OCI-M2 (cell line): ENCODE measurements at regions not wholly inside any gene's neighbourhood (a gene's known extent, or its start where the extent isn't known, plus 50 kb on each side); places are given as distances from the start of the nearest gene placed in this dataset.
A peak's percentile ranks its signal among the peaks of the same experiment; 100 is the strongest.
"Not testable (repeated sequence)": the region's sequence is repeated elsewhere in the genome, so short reads cannot be mapped to it uniquely, and the experiment has no call there.

Experiments
- DNase-seq: peaks from one replicate; lab custom pipeline; 2025; ENCODE audit not compliant: unreplicated experiment; lab: John Stamatoyannopoulos, UW

GRCh38 chr7:91661727-91662126 lies 218.8 kb downstream of the MTERF1 start:
- DNase-seq, result no peak

GRCh38 chr7:91668217-91668616 lies 212.3 kb downstream of the MTERF1 start:
- DNase-seq, result no peak

- no peak for DNase-seq
Observed at GRCh38 chr7:91671245-91671644, 209.3 kb downstream of the MTERF1 start.

GRCh38 chr7:91674470-91674869 lies 206.0 kb downstream of the MTERF1 start:
- no peak for DNase-seq

GRCh38 chr7:91681718-91682117 lies 198.8 kb downstream of the MTERF1 start:
- DNase-seq, result no peak

GRCh38 chr7:91683823-91684222 lies 196.7 kb downstream of the MTERF1 start:
- peak; percentile 49 for DNase-seq

GRCh38 chr7:91685544-91685943 lies 195.0 kb downstream of the MTERF1 start:
- DNase-seq, result no peak

- DNase-seq, result no peak
Observed at GRCh38 chr7:91690541-91691070, 189.9 kb downstream of the MTERF1 start.

- DNase-seq, result no peak
Observed at GRCh38 chr7:91691865-91692264, 188.6 kb downstream of the MTERF1 start.

- no peak for DNase-seq
Observed at GRCh38 chr7:91692800-91693199, 187.7 kb downstream of the MTERF1 start.

- no peak for DNase-seq
Observed at GRCh38 chr7:91694351-91694841, 186.1 kb downstream of the MTERF1 start.

- no peak for DNase-seq
Observed at GRCh38 chr7:91710881-91711280, 169.6 kb downstream of the MTERF1 start.

GRCh38 chr7:91713669-91714068 lies 166.8 kb downstream of the MTERF1 start:
- DNase-seq, result no peak

GRCh38 chr7:91717681-91718470 lies 162.6 kb downstream of the MTERF1 start:
- DNase-seq, result no peak

GRCh38 chr7:91719008-91719407 lies 161.5 kb downstream of the MTERF1 start:
- no peak for DNase-seq

- DNase-seq, result no peak
Observed at GRCh38 chr7:91720260-91720937, 160.1 kb downstream of the MTERF1 start.

- no peak for DNase-seq
Observed at GRCh38 chr7:91722831-91723230, 157.7 kb downstream of the MTERF1 start.

- not testable (repeated sequence) for DNase-seq
Observed at GRCh38 chr7:91729046-91729445, 151.5 kb downstream of the MTERF1 start.

- DNase-seq, result no peak
Observed at GRCh38 chr7:91731976-91732375, 148.5 kb downstream of the MTERF1 start.

- DNase-seq, result no peak
Observed at GRCh38 chr7:91749418-91749817, 131.1 kb downstream of the MTERF1 start.

GRCh38 chr7:91750091-91750490 lies 130.4 kb downstream of the MTERF1 start:
- DNase-seq, result no peak

GRCh38 chr7:91752102-91752501 lies 128.4 kb downstream of the MTERF1 start:
- DNase-seq, result no peak
